GM23248 (cell line): ENCODE measurements at regions not wholly inside any gene's neighbourhood (a gene's known extent, or its start where the extent isn't known, plus 50 kb on each side); places are given as distances from the start of the nearest gene placed in this dataset.

Experiments
- DNase-seq: peaks from one replicate; pipeline ENCODE4 v3.0.0-alpha.2; 2015
- H2AFZ ChIP-seq: fragments of 200-600 bp; sonication (generic); 2 replicates; pipeline ENCODE4 v1.6.1; 2016; ENCODE audit warnings: antibody characterized with exemption
- H3F3A ChIP-seq: fragments of 200-600 bp; sonication (generic); 2 replicates; pipeline ENCODE4 v1.6.1; 2016; ENCODE audit warnings: mild to moderate bottlenecking, antibody characterized with exemption, mixed run types; ENCODE audit not compliant: insufficient read depth
- H3K27ac ChIP-seq: fragments of 200-600 bp; sonication (generic); 2 replicates; pipeline ENCODE4 v1.5.1; 2016; ENCODE audit warnings: mild to moderate bottlenecking
- H3K27me3 ChIP-seq: fragments of 200-600 bp; sonication (generic); replicated peaks from 2 replicates; pipeline ENCODE4 v1.6.1; 2016; ENCODE audit warnings: mild to moderate bottlenecking; ENCODE audit not compliant: insufficient read depth
- H3K36me3 ChIP-seq: fragments of 200-600 bp; sonication (generic); 2 replicates; pipeline ENCODE4 v1.6.1; 2016; ENCODE audit warnings: low read depth, mild to moderate bottlenecking
- H3K4me1 ChIP-seq: fragments of 200-600 bp; sonication (generic); 2 replicates; pipeline ENCODE4 v1.6.1; 2016; ENCODE audit warnings: mild to moderate bottlenecking; ENCODE audit not compliant: insufficient read depth
- H3K4me2 ChIP-seq: fragments of 200-600 bp; sonication (generic); one replicate; pipeline ENCODE4 v1.6.1; 2016; ENCODE audit warnings: mild to moderate bottlenecking; ENCODE audit not compliant: unreplicated experiment
- H3K4me3 ChIP-seq: fragments of 200-600 bp; sonication (generic); 2 replicates; pipeline ENCODE4 v1.5.1; 2016; ENCODE audit warnings: mild to moderate bottlenecking
- H3K79me2 ChIP-seq: fragments of 200-600 bp; sonication (generic); 2 replicates; pipeline ENCODE4 v1.6.1; 2016; ENCODE audit warnings: mild to moderate bottlenecking; ENCODE audit not compliant: insufficient read depth
- H3K9ac ChIP-seq: fragments of 200-600 bp; sonication (generic); 2 replicates; pipeline ENCODE4 v1.6.1; 2016; ENCODE audit warnings: mild to moderate bottlenecking
- H3K9me2 ChIP-seq: fragments of 200-600 bp; sonication (generic); 2 replicates; pipeline ENCODE4 v1.6.1; 2016; ENCODE audit warnings: mixed run types, mild to moderate bottlenecking, moderate library complexity; ENCODE audit not compliant: insufficient read depth
- H3K9me3 ChIP-seq: fragments of 200-600 bp; sonication (generic); one replicate; pipeline ENCODE4 v1.6.1; 2017; ENCODE audit warnings: low read depth
- H4K20me1 ChIP-seq: fragments of 200-600 bp; sonication (generic); 2 replicates; pipeline ENCODE4 v1.6.0; 2016; ENCODE audit not compliant: insufficient read depth
- EZH2 ChIP-seq: fragments of 200-600 bp; sonication (generic); IDR thresholded peaks from 2 replicates; pipeline ENCODE4 v1.6.1; 2018; ENCODE audit warnings: antibody characterized with exemption, mild to moderate bottlenecking; ENCODE audit not compliant: insufficient read depth, poor library complexity, severe bottlenecking
- EZH2phosphoT487 ChIP-seq: fragments of 200-600 bp; sonication (generic); IDR thresholded peaks from 2 replicates; pipeline ENCODE4 v1.6.1; 2018; ENCODE audit warnings: antibody characterized with exemption, moderate library complexity, mild to moderate bottlenecking, low read depth; ENCODE audit not compliant: insufficient read depth
- WGBS, 2 experiments: methylation state at CpG; one replicate each; pipeline ENCODE4 v1.1.6; 2015 to 2017; ENCODE audit warnings: low lambda C conversion rate in 2 of 2, low coverage in 1 of 2; ENCODE audit errors: missing lambda C conversion rate in 2 of 2; 5-methylcytosine and 5-hydroxymethylcytosine counted together
- in situ Hi-C: fragments of 300-500 bp; cut with MboI; formaldehyde crosslinking; loops from 2 replicates; pipeline ENCODE4 v1.15.0; 2020

GRCh38 chr6:109315341-109316110 is 66.7 kb downstream of the CD164 start:
- in situ Hi-C loops: no loop called here
- Histone ChIP-seq H3K9me3 (no peaks in the 10 kb centered on the region), H3K4me3 (no peak overlapping the region), H3F3A (no peaks in the 10 kb centered on the region), H3K79me2 (no peaks in the 10 kb centered on the region), H3K9me2 (no peaks in the 10 kb centered on the region), H3K36me3 (no peaks in the 10 kb centered on the region), H3K27ac (no peak overlapping the region), H3K27me3 (no peaks in the 10 kb centered on the region), H4K20me1 (no peaks in the 10 kb centered on the region), H3K9ac (no peak overlapping the region), H2AFZ (no peak overlapping the region), H3K4me1 (no peaks in the 10 kb centered on the region), H3K4me2 (no peak overlapping the region)
- no peak for DNase-seq
- WGBS, 2 experiments: 66 to 76% methylated on average over 6 of the region's 6 CpGs
- TF ChIP-seq EZH2phosphoT487: no peak
- no peak for TF ChIP-seq EZH2

- WGBS, 2 experiments: 69 to 75% methylated on average over 12 of the region's 12 CpGs
- H3F3A ChIP-seq: no peaks in the 10 kb centered on the region
Measured at GRCh38 chr6:109314313-109314712, 68.0 kb downstream of the CD164 start.

GRCh38 chr6:109313139-109313538 is 69.1 kb downstream of the CD164 start:
- Histone ChIP-seq H3K4me2 (no peak overlapping the region), H3F3A (no peaks in the 10 kb centered on the region), H3K9me3 (no peaks in the 10 kb centered on the region), H3K9ac (no peak overlapping the region), H3K27ac (no peak overlapping the region), H3K4me3 (no peak overlapping the region), H3K27me3 (no peaks in the 10 kb centered on the region), H3K36me3 (no peaks in the 10 kb centered on the region), H3K4me1 (peaks cover 6% of the 10 kb centered on the region; the same call in 1 of the 2 replicates), H4K20me1 (no peaks in the 10 kb centered on the region), H3K79me2 (no peaks in the 10 kb centered on the region), H3K9me2 (no peaks in the 10 kb centered on the region), H2AFZ (no peak overlapping the region)
- no peak for DNase-seq
- in situ Hi-C loops: no loop called here
- WGBS, 2 experiments: 86 to 90% methylated on average over 5 of the region's 5 CpGs
- no peak for TF ChIP-seq EZH2
- no peak for TF ChIP-seq EZH2phosphoT487

More at GRCh38 chr6:109314313-109314712, 68.0 kb downstream of the CD164 start:
- in situ Hi-C loops: no loop called here
- no peak overlapping the region for H3K4me2 ChIP-seq
- DNase-seq: no peak
- H3K36me3 ChIP-seq: no peaks in the 10 kb centered on the region
- no peaks in the 10 kb centered on the region for H4K20me1 ChIP-seq
- no peak overlapping the region for H3K27ac ChIP-seq
- H2AFZ ChIP-seq: no peak overlapping the region
- no peaks in the 10 kb centered on the region for H3K9me2 ChIP-seq
- no peaks in the 10 kb centered on the region for H3K27me3 ChIP-seq
- no peaks in the 10 kb centered on the region for H3K9me3 ChIP-seq
- no peak overlapping the region for H3K9ac ChIP-seq
- H3K79me2 ChIP-seq: no peaks in the 10 kb centered on the region
- H3K4me3 ChIP-seq: no peak overlapping the region
- TF ChIP-seq EZH2: no peak
- TF ChIP-seq EZH2phosphoT487: no peak
- H3K4me1 ChIP-seq: no peaks in the 10 kb centered on the region

- Histone ChIP-seq H3K36me3 (no peaks in the 10 kb centered on the region), H3K27me3 (no peaks in the 10 kb centered on the region), H3K4me1 (peaks cover 10% of the 10 kb centered on the region; the same call in 1 of the 2 replicates), H3K4me2 (no peak overlapping the region), H3K9me3 (no peaks in the 10 kb centered on the region), H3K9me2 (no peaks in the 10 kb centered on the region), H4K20me1 (no peaks in the 10 kb centered on the region), H3F3A (peaks cover 7% of the 10 kb centered on the region; the same call in 1 of the 2 replicates), H3K9ac (no peak overlapping the region), H3K27ac (no peak overlapping the region), H3K79me2 (no peaks in the 10 kb centered on the region), H3K4me3 (no peak overlapping the region), H2AFZ (no peak overlapping the region)
- peak; percentile 44 for DNase-seq
- in situ Hi-C loops: no loop called here
- no peak for TF ChIP-seq EZH2
- TF ChIP-seq EZH2phosphoT487: no peak
- 18 to 31% methylated on average over 2 of the region's 2 CpGs for WGBS, 2 experiments
Measured at GRCh38 chr6:109311471-109311870, 70.8 kb downstream of the CD164 start.
